Colon (tissue), 2 donors: ENCODE measurements at regions not wholly inside any gene's neighbourhood (a gene's known extent, or its start where the extent isn't known, plus 50 kb on each side); places are given as distances from the start of the nearest gene placed in this dataset.

Experiments
- FAIRE-seq: peaks from 2 replicates; lab custom pipeline; 2012; peaks lifted over from hg19 to GRCh38; lab: Jason Lieb, UNC
- donor health status: control.
- donor health status: control.

GRCh38 chr16:51474414-51475091 lies 323.5 kb upstream of the SALL1 start:
- FAIRE-seq = no peak

DNA sequence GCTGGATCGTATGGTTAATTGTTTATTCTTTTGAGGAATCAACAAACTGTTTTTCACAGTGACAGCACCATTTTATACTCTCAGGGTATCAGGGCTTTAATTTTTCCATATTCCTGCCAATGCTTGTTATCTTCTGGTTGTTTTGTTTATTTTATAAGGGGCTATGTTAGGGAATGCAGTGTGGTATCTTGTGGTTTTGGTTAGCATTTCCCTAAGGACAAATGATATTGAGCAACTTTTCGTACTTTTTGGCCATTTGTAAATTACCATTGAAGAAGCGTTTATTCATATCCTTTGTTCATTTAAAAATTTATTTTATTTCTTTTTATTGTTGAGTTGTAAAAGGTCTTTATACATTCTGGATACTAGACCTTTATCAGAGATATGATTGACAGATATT lies 322.0 kb upstream of the SALL1 start:
- FAIRE-seq = no peak

- no peak for FAIRE-seq
Observed at GRCh38 chr16:51470492-51470891, 319.4 kb upstream of the SALL1 start.

DNA sequence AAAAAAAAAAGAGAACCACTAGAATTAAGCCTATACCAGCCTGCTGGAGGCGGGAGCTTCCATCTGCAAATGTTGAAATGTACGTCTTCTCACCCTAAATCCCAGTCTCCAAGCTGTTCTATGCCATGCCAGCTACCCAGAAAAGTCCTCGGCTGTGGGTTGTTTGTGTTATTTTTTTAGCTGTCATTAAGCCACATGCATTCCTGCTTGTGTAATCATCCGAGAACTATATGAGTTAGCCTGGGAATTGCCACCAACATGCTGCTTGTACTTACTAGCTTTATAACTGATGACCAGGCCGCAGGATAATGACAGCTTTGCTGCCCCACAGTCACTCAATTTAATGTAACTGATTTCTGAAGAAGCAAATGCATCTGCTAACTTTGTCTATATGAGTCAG lies 313.9 kb upstream of the SALL1 start:
- FAIRE-seq = no peak

GRCh38 chr16:51461255-51461654 lies 310.2 kb upstream of the SALL1 start:
- FAIRE-seq = no peak

- FAIRE-seq = no peak
Observed at GRCh38 chr16:51458356-51459140, 307.5 kb upstream of the SALL1 start.

DNA sequence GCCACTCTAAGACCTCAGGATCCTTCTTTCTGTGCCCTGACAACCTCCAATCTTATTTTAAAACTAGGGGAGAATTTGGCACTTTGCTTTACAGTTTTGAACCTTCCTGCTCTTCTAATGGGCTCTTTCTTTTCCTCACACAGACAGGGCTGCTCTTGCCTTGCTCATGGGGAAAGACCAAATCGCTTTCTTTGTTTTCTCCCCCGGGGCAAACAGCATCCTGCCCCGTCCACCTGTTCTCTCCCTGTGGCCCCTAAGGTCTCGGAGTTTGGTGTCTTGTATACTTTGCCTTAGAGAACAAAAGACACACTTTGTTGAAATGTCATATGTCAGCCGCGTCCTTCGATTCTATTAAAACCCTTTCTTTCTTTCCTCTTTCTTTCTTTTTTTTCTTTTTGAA lies 306.7 kb upstream of the SALL1 start:
- no peak for FAIRE-seq

DNA sequence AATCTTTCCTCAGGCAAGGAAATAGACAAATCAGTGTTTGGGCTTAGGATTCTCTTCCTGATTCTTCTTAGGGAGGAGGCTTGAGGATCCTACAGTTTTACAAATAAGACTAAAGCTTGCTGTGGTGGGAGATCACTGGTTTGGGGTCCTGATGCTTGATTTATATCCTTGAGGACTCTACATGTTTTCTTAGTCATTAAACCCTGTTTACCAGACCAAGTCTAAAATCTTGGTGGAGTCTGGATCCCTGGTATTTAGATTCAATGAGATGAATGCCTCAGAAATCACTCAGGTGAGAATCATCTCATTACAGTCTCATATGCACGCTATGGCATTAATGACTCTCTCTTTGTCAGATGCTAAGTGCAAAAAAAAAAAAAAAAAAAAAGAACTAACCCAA lies 304.3 kb upstream of the SALL1 start:
- FAIRE-seq = no peak

GRCh38 chr16:51453251-51453650 lies 302.2 kb upstream of the SALL1 start:
- FAIRE-seq = no peak

DNA sequence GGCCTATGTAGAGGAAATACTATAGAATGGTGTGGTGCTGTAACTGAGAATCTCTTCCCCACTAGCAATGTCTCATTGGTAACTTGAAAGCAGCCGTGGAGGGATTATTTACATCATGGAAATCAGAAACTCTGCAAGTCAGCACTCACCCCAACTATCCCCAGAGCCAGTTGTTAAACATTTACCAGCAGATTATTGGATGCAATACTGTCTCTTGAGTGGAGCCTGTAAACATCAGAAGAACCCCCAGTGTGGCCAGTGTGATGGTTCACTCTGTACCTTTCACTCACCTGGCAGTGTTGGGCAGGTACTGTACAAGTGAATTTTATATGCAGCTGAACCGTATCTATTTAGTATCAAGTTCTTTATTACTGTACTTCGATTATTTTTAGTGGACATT lies 299.8 kb upstream of the SALL1 start:
- no peak for FAIRE-seq

- FAIRE-seq = no peak
Observed at GRCh38 chr16:51450376-51450775, 299.3 kb upstream of the SALL1 start.

DNA sequence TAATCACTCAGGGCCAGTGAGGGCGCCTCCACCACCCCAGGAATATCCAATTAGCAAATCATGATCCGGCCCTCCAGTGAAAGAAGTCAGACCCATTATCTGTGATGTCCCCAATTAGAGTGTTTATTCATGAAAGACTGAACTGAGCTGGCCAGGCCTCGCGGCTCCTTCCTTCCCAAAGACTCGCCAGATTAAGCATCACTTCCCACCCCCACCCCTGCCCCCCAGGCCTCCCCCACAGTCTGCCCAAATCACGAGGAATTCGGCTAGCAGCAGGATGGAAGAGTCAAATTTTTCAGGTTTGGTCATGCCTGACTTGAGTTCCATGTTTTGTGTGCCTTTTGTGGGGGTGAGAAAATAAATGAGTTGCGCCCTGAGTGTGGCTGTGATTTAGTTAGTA lies 298.4 kb upstream of the SALL1 start:
- no peak for FAIRE-seq

DNA sequence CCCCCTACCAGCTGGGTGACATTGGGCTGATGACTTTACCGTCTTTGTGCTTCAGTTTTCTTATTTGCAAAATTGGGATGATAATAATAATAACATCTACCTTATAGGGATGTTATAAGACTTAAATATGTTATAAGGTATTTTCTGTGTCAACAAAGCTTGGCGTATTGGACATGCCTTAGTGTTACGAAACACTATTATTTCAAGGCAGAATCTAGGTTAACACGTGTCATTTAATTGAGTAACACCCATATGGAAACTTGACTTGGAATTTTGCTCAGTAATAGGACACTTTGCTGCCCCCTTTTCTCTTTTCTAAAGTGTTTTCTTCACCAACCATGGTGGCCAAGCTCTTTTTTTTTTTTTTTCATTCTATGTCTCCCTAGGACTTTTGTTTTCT lies 294.2 kb upstream of the SALL1 start:
- FAIRE-seq = no peak

GRCh38 chr16:51443934-51444333 lies 292.9 kb upstream of the SALL1 start:
- FAIRE-seq = no peak

DNA sequence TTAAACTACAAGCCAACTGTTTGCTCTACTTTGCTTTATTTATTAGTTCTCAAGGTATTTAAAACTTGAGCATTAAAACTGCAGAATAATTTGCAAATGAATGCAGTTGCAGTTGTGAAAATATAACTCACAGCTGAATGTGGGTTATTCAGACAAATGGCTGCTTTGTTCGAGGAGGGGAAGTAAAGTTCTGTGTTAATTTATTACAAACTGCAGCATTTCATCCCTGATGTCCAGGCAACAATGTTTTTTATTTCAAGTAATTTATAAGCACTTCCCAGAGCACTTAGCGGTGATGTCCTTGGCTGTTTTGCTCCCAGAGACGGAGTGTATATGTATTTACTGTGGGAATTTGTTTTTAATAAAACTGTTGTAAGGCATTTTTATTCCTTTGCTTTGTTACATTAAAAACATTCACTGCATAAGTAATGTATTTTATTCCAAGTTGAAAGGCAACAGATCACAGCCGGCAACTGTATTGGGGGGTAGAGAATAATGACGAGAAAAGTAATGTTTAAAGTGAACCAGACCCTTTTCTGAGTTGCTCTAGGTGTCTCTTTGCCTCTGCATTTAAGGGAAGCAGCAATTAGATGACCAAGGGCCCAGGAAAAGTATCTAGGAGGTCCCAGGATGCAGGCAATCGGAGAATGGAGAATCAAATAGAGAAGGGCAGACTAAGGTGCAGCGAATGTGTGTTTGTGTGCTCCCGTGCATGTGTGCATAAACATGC lies 291.2 kb upstream of the SALL1 start:
- FAIRE-seq = no peak

GRCh38 chr16:51440131-51440889 lies 289.2 kb upstream of the SALL1 start:
- no peak for FAIRE-seq

DNA sequence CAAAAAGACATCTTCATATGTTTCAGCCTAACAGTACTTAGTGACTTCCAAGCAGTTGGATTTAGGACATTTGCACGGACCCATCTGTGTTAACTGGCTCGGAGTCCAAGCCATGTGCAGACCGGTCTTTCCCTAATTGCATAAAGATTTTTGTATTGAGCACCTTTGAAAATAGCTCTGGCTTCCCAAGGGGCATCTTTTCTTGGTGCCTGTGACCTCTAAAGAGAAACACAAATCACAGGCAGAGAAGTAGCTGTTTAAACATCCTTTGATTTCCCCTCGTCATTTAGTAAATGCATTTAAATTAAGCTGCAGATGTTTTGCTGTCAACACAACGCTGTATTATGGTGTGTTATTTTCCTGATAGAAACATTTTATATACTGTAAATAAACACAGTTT lies 288.2 kb upstream of the SALL1 start:
- FAIRE-seq = no peak

GRCh38 chr16:51436742-51437141 lies 285.7 kb upstream of the SALL1 start:
- no peak for FAIRE-seq

GRCh38 chr16:51434567-51435198 lies 283.6 kb upstream of the SALL1 start:
- no peak for FAIRE-seq

DNA sequence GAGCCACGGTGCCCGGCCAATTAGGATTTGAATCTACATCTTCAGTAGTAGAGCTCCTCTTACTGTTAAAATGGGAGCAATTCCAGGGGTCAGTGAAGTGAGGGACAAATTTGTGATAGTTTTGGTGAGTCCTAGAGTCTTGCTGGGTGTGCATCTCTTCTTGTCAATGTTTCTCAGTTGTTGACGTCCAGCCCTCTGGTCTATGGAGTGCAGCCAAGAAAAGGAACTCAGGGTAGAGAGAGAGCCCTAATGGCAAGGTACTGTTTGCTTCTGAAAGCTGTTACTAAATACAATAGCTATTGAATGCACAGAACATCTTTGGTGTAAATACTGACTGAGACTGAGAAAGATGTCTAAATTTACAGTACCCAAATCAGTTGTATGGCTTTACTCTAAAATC lies 282.5 kb upstream of the SALL1 start:
- no peak for FAIRE-seq

GRCh38 chr16:51431517-51432241 lies 280.6 kb upstream of the SALL1 start:
- no peak for FAIRE-seq
